WTC11 (cell line): ENCODE measurements at regions not wholly inside any gene's neighbourhood (a gene's known extent, or its start where the extent isn't known, plus 50 kb on each side); places are given as distances from the start of the nearest gene placed in this dataset.

Experiments
- ATAC-seq: fragments of 200-7000 bp; cut with Tn5 transposase; 2 replicates; pipeline ENCODE4 v1.10.0; 2021; ENCODE audit warnings: mild to moderate bottlenecking, moderate library complexity
- CTCF ChIA-PET: fragments of 300-600 bp; sonication (Branson Sonifier 250); formaldehyde crosslinking; loops from one replicate; lab custom pipeline; 2021; ENCODE audit warnings: antibody characterized with exemption; lab: Charles Lee
- POLR2A ChIA-PET: fragments of 350-600 bp; sonication (Branson Sonifier 250); formaldehyde crosslinking; loops from one replicate; lab custom pipeline; 2021; ENCODE audit warnings: antibody characterized with exemption; lab: Charles Lee
- DNase-seq: peaks from one replicate; pipeline ENCODE4 v3.0.0; 2021; ENCODE audit warnings: low spot score
- H3K27ac Mint-ChIP-seq: 2 replicates; pipeline ENCODE4 v1.8.0; 2021; ENCODE audit warnings: mixed read lengths
- H3K27me3 Mint-ChIP-seq: 2 replicates; pipeline ENCODE4 v1.8.0; 2021; ENCODE audit warnings: low read depth, mild to moderate bottlenecking, moderate library complexity, mixed read lengths
- H3K36me3 Mint-ChIP-seq: 2 replicates; pipeline ENCODE4 v1.8.0; 2021; ENCODE audit warnings: mixed read lengths
- H3K4me1 Mint-ChIP-seq: 2 replicates; pipeline ENCODE4 v1.8.0; 2022; ENCODE audit warnings: mixed read lengths
- H3K4me3 Mint-ChIP-seq: 2 replicates; pipeline ENCODE4 v1.8.0; 2021; ENCODE audit warnings: mild to moderate bottlenecking, moderate library complexity, mixed read lengths
- H3K9me3 Mint-ChIP-seq: 2 replicates; pipeline ENCODE4 v1.8.0; 2021; ENCODE audit warnings: mixed read lengths
- CDX4 ChIP-seq: fragments of 250-450 bp; sonication (Bioruptor Pico); IDR thresholded peaks from 2 replicates; pipeline ENCODE4 v1.9.0; 2021; ENCODE audit warnings: moderate library complexity, mild to moderate bottlenecking, inconsistent platforms, borderline replicate concordance
- CREM ChIP-seq: sonication (generic); formaldehyde crosslinking; IDR thresholded peaks from 2 replicates; pipeline ENCODE4 v1.8.1; 2022; ENCODE audit warnings: mild to moderate bottlenecking, missing genetic modification reagents, moderate library complexity
- CTCF ChIP-seq: fragments of 200-600 bp; IDR thresholded peaks from 2 replicates; pipeline ENCODE4 v1.8.0; 2022; ENCODE audit warnings: antibody characterized with exemption
- E2F4 ChIP-seq: sonication (generic); formaldehyde crosslinking; IDR thresholded peaks from 2 replicates; pipeline ENCODE4 v1.8.1; 2022; ENCODE audit warnings: low read depth, mild to moderate bottlenecking, moderate library complexity, missing genetic modification reagents, borderline replicate concordance
- EMX1 ChIP-seq: fragments of 250-450 bp; sonication (Bioruptor Pico); IDR thresholded peaks from 2 replicates; pipeline ENCODE4 v1.8.0; 2021; ENCODE audit warnings: mild to moderate bottlenecking
- ESRRA ChIP-seq: sonication (generic); formaldehyde crosslinking; IDR thresholded peaks from 2 replicates; pipeline ENCODE4 v1.8.1; 2022; ENCODE audit warnings: mild to moderate bottlenecking, missing genetic modification reagents, borderline replicate concordance
- HMGXB4 ChIP-seq: sonication (generic); formaldehyde crosslinking; IDR thresholded peaks from 2 replicates; pipeline ENCODE4 v1.8.1; 2023; ENCODE audit warnings: mild to moderate bottlenecking, moderate library complexity, missing genetic modification reagents
- MXD4 ChIP-seq: fragments of 250-450 bp; sonication (Bioruptor Pico); IDR thresholded peaks from 2 replicates; pipeline ENCODE4 v1.8.0; 2021; ENCODE audit warnings: mild to moderate bottlenecking, moderate library complexity, borderline replicate concordance
- NFATC4 ChIP-seq: fragments of 250-450 bp; sonication (Bioruptor Pico); IDR thresholded peaks from 2 replicates; pipeline ENCODE4 v1.9.0; 2021; ENCODE audit warnings: mild to moderate bottlenecking
- NR1H2 ChIP-seq: sonication (generic); formaldehyde crosslinking; IDR thresholded peaks from 2 replicates; pipeline ENCODE4 v1.9.0; 2021; ENCODE audit warnings: mild to moderate bottlenecking, moderate library complexity, missing genetic modification reagents
- NR3C1 ChIP-seq: sonication (generic); formaldehyde crosslinking; conservative IDR thresholded peaks from 2 replicates; pipeline ENCODE4 v1.8.1; 2023; ENCODE audit warnings: low read depth, mild to moderate bottlenecking, missing genetic modification reagents
- PREB ChIP-seq: sonication (generic); formaldehyde crosslinking; IDR thresholded peaks from 2 replicates; pipeline ENCODE4 v1.8.1; 2022; ENCODE audit warnings: mild to moderate bottlenecking, missing genetic modification reagents, moderate library complexity, borderline replicate concordance
- RELA ChIP-seq: sonication (generic); formaldehyde crosslinking; IDR thresholded peaks from 2 replicates; pipeline ENCODE4 v1.8.1; 2022; ENCODE audit warnings: missing genetic modification reagents, mild to moderate bottlenecking, borderline replicate concordance
- USF1 ChIP-seq: sonication (generic); formaldehyde crosslinking; IDR thresholded peaks from 2 replicates; pipeline ENCODE4 v1.8.0; 2022; ENCODE audit warnings: mild to moderate bottlenecking, missing genetic modification reagents
- ZMAT4 ChIP-seq: fragments of 250-450 bp; sonication (Bioruptor Pico); IDR thresholded peaks from 2 replicates; pipeline ENCODE4 v1.9.0; 2021; ENCODE audit warnings: mild to moderate bottlenecking
- ZNF138 ChIP-seq: sonication (generic); formaldehyde crosslinking; conservative IDR thresholded peaks from 2 replicates; pipeline ENCODE4 v1.8.1; 2022; ENCODE audit warnings: mild to moderate bottlenecking, moderate library complexity, missing genetic modification reagents
- ZNF219 ChIP-seq: sonication (generic); formaldehyde crosslinking; IDR thresholded peaks from 2 replicates; pipeline ENCODE4 v1.8.0; 2023; ENCODE audit warnings: missing genetic modification reagents, mild to moderate bottlenecking, borderline replicate concordance
- ZNF232 ChIP-seq: sonication (generic); formaldehyde crosslinking; IDR thresholded peaks from 2 replicates; pipeline ENCODE4 v1.8.0; 2022; ENCODE audit warnings: mild to moderate bottlenecking, missing genetic modification reagents
- ZNF281 ChIP-seq: sonication (generic); formaldehyde crosslinking; IDR thresholded peaks from 2 replicates; pipeline ENCODE4 v1.8.0; 2023; ENCODE audit warnings: mild to moderate bottlenecking, missing genetic modification reagents
- ZNF423 ChIP-seq: fragments of 250-450 bp; sonication (Bioruptor Pico); IDR thresholded peaks from 2 replicates; pipeline ENCODE4 v2.1.2; 2022; ENCODE audit warnings: mild to moderate bottlenecking, moderate library complexity

GRCh38 chr5:103849934-103850333 is 287.3 kb upstream of the NUDT12 start (continued):
- TF ChIP-seq CDX4: no peak
- no peak for TF ChIP-seq ZNF219 (CRISPR knock-in tag)
- no peak for TF ChIP-seq NR3C1 (CRISPR knock-in tag)
- TF ChIP-seq ZMAT4 (CRISPR knock-in tag): no peak

GRCh38 chr5:103847060-103847459 is 284.5 kb upstream of the NUDT12 start:
- ATAC-seq: no peak
- POLR2A ChIA-PET: no interaction called here
- no peak overlapping the region for H3K4me3 Mint-ChIP-seq
- no peaks in the 10 kb centered on the region for H3K27me3 Mint-ChIP-seq
- no peaks in the 10 kb centered on the region for H3K4me1 Mint-ChIP-seq
- H3K9me3 Mint-ChIP-seq: peaks cover 6% of the 10 kb centered on the region; the same call in 1 of the 2 replicates
- CTCF ChIA-PET: no interaction called here
- no peak for DNase-seq
- no peaks in the 10 kb centered on the region for H3K36me3 Mint-ChIP-seq
- TF ChIP-seq ZNF138 (CRISPR knock-in tag): no peak
- TF ChIP-seq ESRRA: no peak
- TF ChIP-seq ZNF281: no peak
- no peak for TF ChIP-seq CTCF
- TF ChIP-seq MXD4: no peak
- no peak for TF ChIP-seq USF1 (CRISPR knock-in tag)
- no peak overlapping the region for H3K27ac Mint-ChIP-seq

GRCh38 chr5:103842936-103843335 is 280.3 kb upstream of the NUDT12 start:
- no peak for ATAC-seq
- no peak for DNase-seq
- no peak overlapping the region for H3K4me3 Mint-ChIP-seq
- H3K9me3 Mint-ChIP-seq: peaks cover 6% of the 10 kb centered on the region; the same call in 1 of the 2 replicates
- H3K27ac Mint-ChIP-seq: no peak overlapping the region
- H3K27me3 Mint-ChIP-seq: no peaks in the 10 kb centered on the region
- no peaks in the 10 kb centered on the region for H3K4me1 Mint-ChIP-seq
- no peaks in the 10 kb centered on the region for H3K36me3 Mint-ChIP-seq
- CTCF ChIA-PET: interaction anchor here (0.6 to 1.2 kb wide), 2 partner anchors 13 to 354 kb away, joined by 3 to 4 read pairs; no protein-coding TSS in a partner anchor
- POLR2A ChIA-PET: no interaction called here
- no peak for TF ChIP-seq HMGXB4
- no peak for TF ChIP-seq E2F4 (CRISPR knock-in tag)
- no peak for TF ChIP-seq ZNF423 (CRISPR knock-in tag)
- no peak for TF ChIP-seq EMX1
- no peak for TF ChIP-seq NR1H2 (CRISPR knock-in tag)
- no peak for TF ChIP-seq NFATC4 (CRISPR knock-in tag)
- TF ChIP-seq CREM (CRISPR knock-in tag): no peak
- TF ChIP-seq ZNF138 (CRISPR knock-in tag): no peak
- TF ChIP-seq ZNF232 (CRISPR knock-in tag): no peak
- no peak for TF ChIP-seq RELA (CRISPR knock-in tag)
- TF ChIP-seq ZMAT4 (CRISPR knock-in tag): no peak
- TF ChIP-seq PREB (CRISPR knock-in tag): no peak
